22Rv1 (cell line): ENCODE measurements at regions not wholly inside any gene's neighbourhood (a gene's known extent, or its start where the extent isn't known, plus 50 kb on each side); places are given as distances from the start of the nearest gene placed in this dataset.

ENCODE experiments used
- CTCF ChIP-seq: fragments of 450-650 bp; IDR thresholded peaks from 2 replicates; pipeline ENCODE4 v1.5.1; 2017; ENCODE audit warnings: mild to moderate bottlenecking
- ZFX ChIP-seq: fragments of 450-650 bp; IDR thresholded peaks from 2 replicates; pipeline ENCODE4 v1.6.1; 2017; ENCODE audit warnings: antibody characterized with exemption, borderline replicate concordance

DNA sequence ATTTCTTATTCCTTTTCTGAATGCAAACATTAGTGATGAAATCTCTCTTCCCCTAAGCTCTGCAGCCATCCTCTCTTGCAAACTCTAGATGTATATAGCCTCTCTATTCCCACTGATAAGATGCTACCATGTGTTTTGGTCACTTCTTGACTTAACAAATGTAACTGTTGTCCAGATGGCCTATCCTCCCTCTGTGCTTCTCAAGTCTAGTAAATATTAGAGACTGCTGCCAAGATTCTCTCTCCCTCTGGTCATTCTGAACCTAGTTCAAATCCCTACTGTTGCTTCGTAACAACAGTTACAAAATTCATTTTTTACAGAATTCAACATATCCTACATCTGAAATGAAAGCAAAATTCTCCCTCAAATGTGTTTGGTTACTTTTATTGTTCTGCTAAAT, 156.6 kb downstream of the TXNL1 start:
- TF ChIP-seq CTCF, result no peak
- TF ChIP-seq ZFX, result no peak
